ENCODE measurements at regions not wholly inside any gene's neighbourhood (a gene's known extent, or its start where the extent isn't known, plus 50 kb on each side); places are given as distances from the start of the nearest gene placed in this dataset.
"Not testable (repeated sequence)": the region's sequence is repeated elsewhere in the genome, so short reads cannot be mapped to it uniquely, and the experiment has no call there.

- no peak for DNase-seq
These were observed 118.8 kb upstream of the GALNT15 start for GRCh38 chr3:16055606-16056211.

- DNase-seq: no peak
These were observed 118.3 kb upstream of the GALNT15 start for GRCh38 chr3:16056217-16056616.

GRCh38 chr3:16058521-16058920 lies 116.0 kb upstream of the GALNT15 start:
- DNase-seq: no peak

GRCh38 chr3:16059081-16059537 lies 115.4 kb upstream of the GALNT15 start:
- no peak for DNase-seq

GRCh38 chr3:16059711-16060357 lies 114.6 kb upstream of the GALNT15 start:
- no peak for DNase-seq

- no peak for DNase-seq
These were observed 114.1 kb upstream of the GALNT15 start for GRCh38 chr3:16060358-16060852.

GRCh38 chr3:16060945-16061344 lies 113.5 kb upstream of the GALNT15 start:
- no peak for DNase-seq

- DNase-seq: no peak
These were observed 113.0 kb upstream of the GALNT15 start for GRCh38 chr3:16061491-16061890.

GRCh38 chr3:16063603-16064002 lies 110.9 kb upstream of the GALNT15 start:
- no peak for DNase-seq

GRCh38 chr3:16064642-16065414 lies 109.7 kb upstream of the GALNT15 start:
- no peak for DNase-seq

- no peak for DNase-seq
These were observed 107.9 kb upstream of the GALNT15 start for GRCh38 chr3:16066545-16066944.

- DNase-seq: no peak
These were observed 107.5 kb upstream of the GALNT15 start for GRCh38 chr3:16066975-16067374.

- DNase-seq: no peak
These were observed 106.5 kb upstream of the GALNT15 start for GRCh38 chr3:16067837-16068471.

- DNase-seq: no peak
These were observed 105.1 kb upstream of the GALNT15 start for GRCh38 chr3:16069149-16069922.

GRCh38 chr3:16070707-16071106 lies 103.8 kb upstream of the GALNT15 start:
- DNase-seq: no peak

GRCh38 chr3:16071206-16071605 lies 103.3 kb upstream of the GALNT15 start:
- no peak for DNase-seq

GRCh38 chr3:16072420-16073110 lies 101.9 kb upstream of the GALNT15 start:
- DNase-seq: no peak

- no peak for DNase-seq
These were observed 101.3 kb upstream of the GALNT15 start for GRCh38 chr3:16073203-16073602.

GRCh38 chr3:16073990-16074671 lies 100.3 kb upstream of the GALNT15 start:
- not testable (repeated sequence) for DNase-seq

GRCh38 chr3:16075647-16076046 lies 98.8 kb upstream of the GALNT15 start:
- no peak for DNase-seq

- DNase-seq: no peak
These were observed 97.9 kb upstream of the GALNT15 start for GRCh38 chr3:16076564-16076963.

Measured in CD4-positive, alpha-beta T cell treated with Interleukin-4 for 1 hour (primary cell).